ENCODE measurements at regions not wholly inside any gene's neighbourhood (a gene's known extent, or its start where the extent isn't known, plus 50 kb on each side); places are given as distances from the start of the nearest gene placed in this dataset.

DNA sequence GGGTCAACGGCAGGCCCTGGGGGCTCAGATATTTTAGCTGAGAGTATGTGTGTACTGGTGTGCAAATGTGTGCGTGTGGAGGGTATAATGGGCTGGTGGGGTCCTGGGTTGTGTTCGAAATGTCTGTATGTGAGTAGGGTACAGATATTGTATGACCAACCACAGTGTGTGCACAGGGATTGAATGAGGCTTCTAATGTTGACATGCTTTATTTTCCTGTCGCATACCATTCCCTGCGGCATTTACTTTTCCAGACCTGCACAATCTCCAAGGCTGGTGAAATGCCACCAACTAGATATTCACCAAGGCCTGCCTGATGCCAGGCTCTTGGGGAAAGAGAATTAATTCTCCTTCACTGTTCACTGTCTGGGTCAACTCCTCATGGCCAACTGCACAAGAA is 441.4 kb upstream of the SULF2 start:
- H4K20me1 ChIP-seq (ENCODE audit: insufficient read depth) = no peaks in the 10 kb centered on the region
- H3K36me3 ChIP-seq (ENCODE audit: low read depth) = no peaks in the 10 kb centered on the region
- no peak overlapping the region for H3K4me3 ChIP-seq
- H3K27me3 ChIP-seq (ENCODE audit: insufficient read depth, low read depth) = no peaks in the 10 kb centered on the region
- H3K27ac ChIP-seq = no peak overlapping the region
- no TSS peak for BruUV-seq (replicated peaks)
- intact Hi-C loops (cut with micrococcal nuclease; ENCODE audit: unreplicated experiment) = no loop called here
- H3K9me2 ChIP-seq (ENCODE audit: insufficient read depth) = no peaks in the 10 kb centered on the region
- no peak overlapping the region for H2AFZ ChIP-seq
- no peak for DNase-seq
- H3K4me1 ChIP-seq (replicated peaks; ENCODE audit: insufficient read depth) = peaks cover 9% of the 10 kb centered on the region
- H3K4me2 ChIP-seq = no peak overlapping the region
- no peaks in the 10 kb centered on the region for H3F3A ChIP-seq (ENCODE audit: insufficient read depth, low read depth)
- no peaks in the 10 kb centered on the region for H3K79me2 ChIP-seq (ENCODE audit: low read depth)
- peaks cover 16% of the 10 kb centered on the region for H3K9me3 ChIP-seq (ENCODE audit: insufficient read depth, low read depth)
- ChIA-PET POLR2A (ENCODE audit: unreplicated experiment) (no interaction called here), CTCF (no interaction called here)
- TF ChIP-seq EZH2 (IDR thresholded peaks at IDR 0.05; ENCODE audit: low read depth) = no peak

DNA sequence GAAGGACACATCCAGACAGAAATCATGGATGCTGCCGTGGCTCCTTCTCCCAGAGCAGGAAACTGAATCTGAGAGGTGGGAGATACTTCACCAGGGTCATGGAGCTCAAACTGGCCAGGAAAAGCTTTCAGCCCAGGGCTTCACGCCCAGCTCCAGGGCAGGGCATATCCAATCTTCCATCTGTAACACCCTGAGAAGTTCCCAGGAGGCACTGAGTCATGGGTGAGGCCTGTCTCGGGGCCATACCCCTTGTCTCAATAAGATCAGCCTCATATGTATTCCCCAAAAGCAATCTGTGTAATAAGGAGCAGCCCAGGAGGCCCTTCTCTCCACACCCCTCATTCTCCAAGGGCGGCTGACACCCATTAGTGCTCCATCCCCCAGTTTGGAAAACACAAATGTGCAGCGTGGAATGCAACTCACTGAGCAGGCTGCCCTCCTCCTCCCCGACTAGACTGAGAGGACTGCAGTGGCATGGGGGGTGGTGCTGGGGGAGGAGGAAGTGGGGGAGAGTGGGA is 439.3 kb upstream of the SULF2 start:
- CTCF ChIA-PET = no interaction called here
- Histone ChIP-seq H3K27ac (no peak overlapping the region), H3K4me2 (peak overlapping the region; percentile 21; the same call in 1 of the 2 replicates), H3K27me3 (ENCODE audit: insufficient read depth, low read depth) (no peaks in the 10 kb centered on the region), H3K4me1 (replicated peaks; ENCODE audit: insufficient read depth) (peaks cover 9% of the 10 kb centered on the region), H3K9me3 (ENCODE audit: insufficient read depth, low read depth) (no peaks in the 10 kb centered on the region), H3K9me2 (ENCODE audit: insufficient read depth) (no peaks in the 10 kb centered on the region), H3K36me3 (ENCODE audit: low read depth) (no peaks in the 10 kb centered on the region), H4K20me1 (ENCODE audit: insufficient read depth) (no peaks in the 10 kb centered on the region), H3K4me3 (no peak overlapping the region), H3K79me2 (ENCODE audit: low read depth) (no peaks in the 10 kb centered on the region), H2AFZ (no peak overlapping the region), H3F3A (ENCODE audit: insufficient read depth, low read depth) (no peaks in the 10 kb centered on the region)
- no TSS peak for BruUV-seq (replicated peaks)
- TF ChIP-seq, protein P1, sequence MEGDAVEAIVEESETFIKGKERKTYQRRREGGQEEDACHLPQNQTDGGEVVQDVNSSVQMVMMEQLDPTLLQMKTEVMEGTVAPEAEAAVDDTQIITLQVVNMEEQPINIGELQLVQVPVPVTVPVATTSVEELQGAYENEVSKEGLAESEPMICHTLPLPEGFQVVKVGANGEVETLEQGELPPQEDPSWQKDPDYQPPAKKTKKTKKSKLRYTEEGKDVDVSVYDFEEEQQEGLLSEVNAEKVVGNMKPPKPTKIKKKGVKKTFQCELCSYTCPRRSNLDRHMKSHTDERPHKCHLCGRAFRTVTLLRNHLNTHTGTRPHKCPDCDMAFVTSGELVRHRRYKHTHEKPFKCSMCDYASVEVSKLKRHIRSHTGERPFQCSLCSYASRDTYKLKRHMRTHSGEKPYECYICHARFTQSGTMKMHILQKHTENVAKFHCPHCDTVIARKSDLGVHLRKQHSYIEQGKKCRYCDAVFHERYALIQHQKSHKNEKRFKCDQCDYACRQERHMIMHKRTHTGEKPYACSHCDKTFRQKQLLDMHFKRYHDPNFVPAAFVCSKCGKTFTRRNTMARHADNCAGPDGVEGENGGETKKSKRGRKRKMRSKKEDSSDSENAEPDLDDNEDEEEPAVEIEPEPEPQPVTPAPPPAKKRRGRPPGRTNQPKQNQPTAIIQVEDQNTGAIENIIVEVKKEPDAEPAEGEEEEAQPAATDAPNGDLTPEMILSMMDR (conservative IDR thresholded peaks at IDR 0.05) = no peak
- TF ChIP-seq EZH2 (IDR thresholded peaks at IDR 0.05; ENCODE audit: low read depth) = no peak
- intact Hi-C loops (cut with micrococcal nuclease; ENCODE audit: unreplicated experiment) = no loop called here
- POLR2A ChIA-PET (ENCODE audit: unreplicated experiment) = no interaction called here
- DNase-seq = peak; percentile 29 to 61

DNA sequence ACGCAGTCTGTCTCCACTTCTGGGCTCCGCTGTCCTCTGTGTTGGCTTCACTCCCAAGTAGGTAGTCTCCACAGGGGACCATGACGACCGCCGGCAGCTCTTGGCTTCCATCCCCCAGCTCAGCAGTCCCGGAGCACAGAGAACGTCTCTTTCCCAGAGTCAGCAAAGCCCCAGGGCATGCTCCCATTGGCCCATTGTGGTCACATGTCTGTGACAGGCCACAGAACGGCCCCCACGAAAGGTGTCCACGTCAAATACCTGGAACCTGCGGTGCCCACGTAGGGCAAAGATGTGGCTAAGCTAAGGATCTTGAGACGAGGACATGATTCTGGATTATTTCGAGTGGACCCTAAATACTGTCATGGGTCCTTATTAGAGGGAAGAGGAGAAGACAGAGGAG is 438.4 kb upstream of the SULF2 start:
- no peak for TF ChIP-seq EZH2 (IDR thresholded peaks at IDR 0.05; ENCODE audit: low read depth)
- TF ChIP-seq, protein P1 (conservative IDR thresholded peaks at IDR 0.05) = no peak
- H3K27me3 ChIP-seq (ENCODE audit: insufficient read depth, low read depth) = no peaks in the 10 kb centered on the region
- H3K4me3 ChIP-seq = no peak overlapping the region
- no TSS peak for BruUV-seq (replicated peaks)
- no peak overlapping the region for H3K27ac ChIP-seq
- peaks cover 9% of the 10 kb centered on the region for H3K4me1 ChIP-seq (replicated peaks; ENCODE audit: insufficient read depth)
- ChIA-PET POLR2A (ENCODE audit: unreplicated experiment) (no interaction called here), CTCF (no interaction called here)
- intact Hi-C loops (cut with micrococcal nuclease; ENCODE audit: unreplicated experiment) = no loop called here
- no peak for DNase-seq
- H4K20me1 ChIP-seq (ENCODE audit: insufficient read depth) = no peaks in the 10 kb centered on the region
- H3F3A ChIP-seq (ENCODE audit: insufficient read depth, low read depth) = no peaks in the 10 kb centered on the region
- H3K79me2 ChIP-seq (ENCODE audit: low read depth) = no peaks in the 10 kb centered on the region
- H3K4me2 ChIP-seq = no peak overlapping the region
- H3K36me3 ChIP-seq (ENCODE audit: low read depth) = no peaks in the 10 kb centered on the region
- H3K9me3 ChIP-seq (ENCODE audit: insufficient read depth, low read depth) = no peaks in the 10 kb centered on the region
- H3K9me2 ChIP-seq (ENCODE audit: insufficient read depth) = no peaks in the 10 kb centered on the region
- H2AFZ ChIP-seq = no peak overlapping the region

DNA sequence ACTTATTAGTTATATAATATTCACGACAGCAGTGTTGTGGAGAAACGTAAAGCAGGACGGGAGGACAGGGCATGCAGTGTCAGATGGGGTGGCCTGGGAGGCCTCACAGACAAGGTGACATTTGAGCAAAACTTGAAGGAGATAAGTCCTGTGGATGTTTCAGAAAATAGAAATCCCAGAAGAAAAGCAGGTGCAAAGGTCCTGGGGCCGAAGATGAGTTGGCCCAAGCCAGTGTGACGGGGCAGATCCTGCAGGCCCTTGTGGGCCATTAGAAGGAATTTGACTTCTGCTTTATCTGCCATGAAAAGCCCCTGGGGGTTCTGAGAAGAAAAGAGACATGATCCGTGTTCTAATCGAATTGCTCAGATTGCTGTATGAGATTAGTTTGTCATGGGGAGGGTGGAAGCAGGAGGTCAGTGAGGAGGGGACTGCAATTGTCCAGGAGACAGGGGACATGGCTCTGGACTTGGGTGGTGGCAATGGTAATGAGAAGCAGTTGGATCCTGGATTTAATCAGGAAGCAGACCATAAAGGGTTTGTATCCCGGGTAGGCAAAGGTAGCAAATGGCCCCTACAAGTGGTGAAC is 437.4 kb upstream of the SULF2 start:
- Histone ChIP-seq H3K27me3 (ENCODE audit: insufficient read depth, low read depth) (no peaks in the 10 kb centered on the region), H3K4me3 (no peak overlapping the region), H3K4me1 (replicated peaks; ENCODE audit: insufficient read depth) (peaks cover 9% of the 10 kb centered on the region), H4K20me1 (ENCODE audit: insufficient read depth) (no peaks in the 10 kb centered on the region), H3K4me2 (no peak overlapping the region), H3K27ac (no peak overlapping the region), H2AFZ (no peak overlapping the region), H3K79me2 (ENCODE audit: low read depth) (no peaks in the 10 kb centered on the region), H3K9me3 (ENCODE audit: insufficient read depth, low read depth) (no peaks in the 10 kb centered on the region), H3K9me2 (ENCODE audit: insufficient read depth) (no peaks in the 10 kb centered on the region), H3K36me3 (ENCODE audit: low read depth) (no peaks in the 10 kb centered on the region), H3F3A (ENCODE audit: insufficient read depth, low read depth) (no peaks in the 10 kb centered on the region)
- ChIA-PET CTCF (no interaction called here), POLR2A (ENCODE audit: unreplicated experiment) (no interaction called here)
- BruUV-seq (replicated peaks) = no TSS peak
- no peak for TF ChIP-seq EZH2 (IDR thresholded peaks at IDR 0.05; ENCODE audit: low read depth)
- TF ChIP-seq, protein P1 (conservative IDR thresholded peaks at IDR 0.05) = no peak
- DNase-seq = no peak
- intact Hi-C loops (cut with micrococcal nuclease; ENCODE audit: unreplicated experiment) = no loop called here
